Psoas muscle (tissue), 7 donors: ENCODE measurements at regions not wholly inside any gene's neighbourhood (a gene's known extent, or its start where the extent isn't known, plus 50 kb on each side); places are given as distances from the start of the nearest gene placed in this dataset.

Source experiments
- ATAC-seq, 4 donors: fragments of 200-7000 bp; cut with Tn5 transposase; one replicate each; pipeline ENCODE4 v1.9.1; 2020; ENCODE audit warnings: moderate library complexity in 3 of 4, mild to moderate bottlenecking in 2 of 4
- DNase-seq, 2 donors: peaks; one replicate each; pipeline ENCODE4 v3.0.0-alpha.2; 2020
- H3K27ac ChIP-seq: fragments of 200-600 bp; one replicate; pipeline ENCODE4 v1.8.0; 2022
- H3K27me3 ChIP-seq, 3 donors: fragments of 200-600 bp in 1 of 3; one replicate each; pipeline versions ENCODE4 v1.6.1 to v1.8.0; 2013 to 2022; ENCODE audit warnings: low read length in 2 of 3, mild to moderate bottlenecking in 2 of 3, moderate library complexity in 1 of 3; ENCODE audit not compliant: insufficient read depth in 3 of 3
- H3K36me3 ChIP-seq, 2 donors: fragments of 200-600 bp in 1 of 2; one replicate each; pipeline versions ENCODE4 v1.6.1 to v1.8.0; 2013 to 2022; ENCODE audit warnings: low read depth in 1 of 2, mild to moderate bottlenecking in 1 of 2, moderate library complexity in 1 of 2; ENCODE audit not compliant: insufficient read depth in 1 of 2
- H3K4me1 ChIP-seq: fragments of 200-600 bp; one replicate; pipeline ENCODE4 v1.8.0; 2022
- H3K4me3 ChIP-seq: fragments of 200-600 bp; one replicate; pipeline ENCODE4 v1.8.0; 2022; ENCODE audit warnings: mild to moderate bottlenecking
- H3K9me3 ChIP-seq: fragments of 200-600 bp; one replicate; pipeline ENCODE4 v1.8.0; 2022
- WGBS, 3 donors: extraction: QIAGEN DNeasy Blood & Tissue Kit; methylation state at CpG; one replicate each; pipeline versions ENCODE4 v1.1.6 to v1.1.7; 2013; 5-methylcytosine and 5-hydroxymethylcytosine counted together
- intact Hi-C, 2 donors: fragments of 100-400 bp; cut with DNase I; formaldehyde crosslinking; loops; one replicate each; pipeline versions ENCODE4 v1.11.0 to v1.14.2; 2022
- TF ChIP-seq, protein P1 (sequence below): fragments of 200-600 bp; IDR thresholded peaks from one replicate; pipeline ENCODE4 v1.8.0; 2022; ENCODE audit warnings: antibody characterized with exemption
- donor health status: healthy with polysubstance abuse.
- donor health status: DM: no; HTN: no; CAD: no; lungs with moderate emphysema.
- donor health status: Bipolar disorder and iron deficiency.
- donor health status: healthy.
- donor health status: DM: yes; HTN: yes; CAD: no.
- donor health status: DM: no; HTN: no; CAD: no.
- donor health status: DM: yes; HTN: yes; CAD: no.

- DNase-seq: no peak
- no peaks in the 10 kb centered on the region for H3K9me3 ChIP-seq
- TF ChIP-seq, protein P1, sequence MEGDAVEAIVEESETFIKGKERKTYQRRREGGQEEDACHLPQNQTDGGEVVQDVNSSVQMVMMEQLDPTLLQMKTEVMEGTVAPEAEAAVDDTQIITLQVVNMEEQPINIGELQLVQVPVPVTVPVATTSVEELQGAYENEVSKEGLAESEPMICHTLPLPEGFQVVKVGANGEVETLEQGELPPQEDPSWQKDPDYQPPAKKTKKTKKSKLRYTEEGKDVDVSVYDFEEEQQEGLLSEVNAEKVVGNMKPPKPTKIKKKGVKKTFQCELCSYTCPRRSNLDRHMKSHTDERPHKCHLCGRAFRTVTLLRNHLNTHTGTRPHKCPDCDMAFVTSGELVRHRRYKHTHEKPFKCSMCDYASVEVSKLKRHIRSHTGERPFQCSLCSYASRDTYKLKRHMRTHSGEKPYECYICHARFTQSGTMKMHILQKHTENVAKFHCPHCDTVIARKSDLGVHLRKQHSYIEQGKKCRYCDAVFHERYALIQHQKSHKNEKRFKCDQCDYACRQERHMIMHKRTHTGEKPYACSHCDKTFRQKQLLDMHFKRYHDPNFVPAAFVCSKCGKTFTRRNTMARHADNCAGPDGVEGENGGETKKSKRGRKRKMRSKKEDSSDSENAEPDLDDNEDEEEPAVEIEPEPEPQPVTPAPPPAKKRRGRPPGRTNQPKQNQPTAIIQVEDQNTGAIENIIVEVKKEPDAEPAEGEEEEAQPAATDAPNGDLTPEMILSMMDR: no peak
- H3K4me1 ChIP-seq: no peaks in the 10 kb centered on the region
- no peaks in the 10 kb centered on the region for H3K27me3 ChIP-seq
- no peak overlapping the region for H3K4me3 ChIP-seq
- intact Hi-C loops: no loop called here
- H3K27ac ChIP-seq: no peak overlapping the region
- no peaks in the 10 kb centered on the region for H3K36me3 ChIP-seq
- ATAC-seq: no peak
- WGBS, 3 donors: 91 to 97% (median 93%) methylated on average over 3 of the region's 3 CpGs
Observed at GRCh38 chr10:59124187-59124586, 52.3 kb upstream of the PHYHIPL start.

DNA sequence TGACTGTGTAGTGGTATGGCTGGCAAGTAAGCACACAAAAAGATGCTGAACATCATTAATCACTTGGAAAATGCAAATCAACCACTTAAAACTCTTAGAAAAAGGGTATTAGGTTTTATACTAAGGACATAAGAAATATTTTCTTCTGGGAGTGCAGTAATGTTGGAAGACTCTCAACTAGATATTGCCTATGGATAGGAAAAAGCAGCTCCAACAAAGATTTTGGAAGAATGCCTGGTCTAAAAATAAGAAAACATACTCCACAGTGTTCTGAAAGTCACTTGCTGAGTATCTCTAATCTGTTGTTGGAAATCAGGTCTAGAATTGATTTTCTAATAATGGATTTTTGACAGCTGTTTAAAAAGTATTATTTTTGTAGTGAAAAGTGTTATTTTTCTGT, 50.8 kb upstream of the PHYHIPL start:
- Histone ChIP-seq H3K4me1 (no peaks in the 10 kb centered on the region), H3K27ac (no peak overlapping the region), H3K27me3 (peaks cover 0 to 2% (median 0%) of the 10 kb centered on the region in 3 donors), H3K4me3 (no peak overlapping the region), H3K9me3 (no peaks in the 10 kb centered on the region), H3K36me3 (no peaks in the 10 kb centered on the region)
- DNase-seq (no peak), ATAC-seq (no peak)
- intact Hi-C loops: no loop called here
- TF ChIP-seq, protein P1: no peak

DNA sequence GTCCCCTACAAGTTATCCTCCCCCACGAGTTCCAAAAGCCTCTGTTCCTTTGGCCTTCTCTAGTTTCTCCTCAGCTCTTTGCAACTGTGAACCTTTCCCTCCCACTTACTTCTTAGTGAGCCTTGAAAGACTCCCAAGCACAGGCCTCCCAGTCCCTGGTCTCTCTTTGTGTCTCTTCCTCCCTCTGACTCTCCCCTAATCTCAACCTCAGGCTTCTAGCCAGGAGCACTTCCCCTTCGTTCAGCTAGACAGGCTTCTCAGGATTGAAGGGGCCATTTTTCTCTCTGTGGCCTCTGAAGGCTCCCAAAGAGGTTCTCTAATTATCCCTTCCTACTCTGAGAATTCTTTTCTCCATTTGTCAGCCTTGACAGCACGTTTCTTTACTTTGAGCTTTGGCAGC, 50.2 kb upstream of the PHYHIPL start:
- no peak for ATAC-seq
- TF ChIP-seq, protein P1: no peak
- Histone ChIP-seq H3K27ac (no peak overlapping the region), H3K4me3 (no peak overlapping the region), H3K27me3 (peaks cover 0 to 2% (median 0%) of the 10 kb centered on the region in 3 donors), H3K36me3 (no peaks in the 10 kb centered on the region), H3K9me3 (no peaks in the 10 kb centered on the region), H3K4me1 (no peaks in the 10 kb centered on the region)
- WGBS, 3 donors: 54 to 60% (median 54%) methylated on average over 3 of the region's 3 CpGs
- intact Hi-C loops: no loop called here
- DNase-seq: no peak
